Gastroesophageal sphincter (tissue), 4 donors: ENCODE measurements at regions not wholly inside any gene's neighbourhood (a gene's known extent, or its start where the extent isn't known, plus 50 kb on each side); places are given as distances from the start of the nearest gene placed in this dataset.
"Not testable (repeated sequence)": the region's sequence is repeated elsewhere in the genome, so short reads cannot be mapped to it uniquely, and the experiment has no call there.

ENCODE experiments used
- ATAC-seq: fragments of 150-250 bp; one replicate; pipeline ENCODE4 v1.9.1; 2016; ENCODE audit warnings: mild to moderate bottlenecking, moderate library complexity
- H3K27ac ChIP-seq, 4 donors: fragments of 200-600 bp; sonication (generic) in 3 of 4; 1 replicate in 3 of 4; 2 replicates in 1 of 4; pipeline ENCODE4 v1.5.1; 2016 to 2019
- H3K27me3 ChIP-seq: fragments of 200-600 bp; sonication (generic); one replicate; pipeline ENCODE4 v1.5.1; 2019
- H3K36me3 ChIP-seq, 2 donors: fragments of 200-600 bp; sonication (generic); one replicate each; pipeline ENCODE4 v1.5.1; 2019; ENCODE audit warnings: control low read depth in 1 of 2
- H3K4me1 ChIP-seq, 3 donors: fragments of 200-600 bp; sonication (generic); 1 replicate in 2 of 3; 2 replicates in 1 of 3; pipeline ENCODE4 v1.5.1; 2016 to 2019; ENCODE audit warnings: control low read depth in 2 of 3
- H3K4me3 ChIP-seq, 2 donors: fragments of 200-600 bp; sonication (generic); one replicate each; pipeline ENCODE4 v1.5.1; 2019; ENCODE audit warnings: mild to moderate bottlenecking in 1 of 2, moderate library complexity in 1 of 2
- H3K9me3 ChIP-seq, 3 donors: fragments of 200-600 bp; sonication (generic); one replicate each; pipeline ENCODE4 v1.5.1; 2017 to 2019; ENCODE audit warnings: control low read depth in 2 of 3
- EP300 ChIP-seq: sonication (generic); formaldehyde crosslinking; IDR thresholded peaks from one replicate; pipeline ENCODE4 v1.6.1; 2017; ENCODE audit warnings: antibody characterized with exemption, mild to moderate bottlenecking
- POLR2A ChIP-seq, 2 donors: fragments of 450-650 bp; IDR thresholded peaks; one replicate each; pipeline ENCODE4 v1.6.1; 2017; ENCODE audit warnings: antibody characterized with exemption in 2 of 2, mild to moderate bottlenecking in 2 of 2, moderate library complexity in 1 of 2
- POLR2AphosphoS5 ChIP-seq: sonication (generic); formaldehyde crosslinking; IDR thresholded peaks from one replicate; pipeline ENCODE4 v1.6.1; 2017; ENCODE audit warnings: antibody characterized with exemption
- WGBS, 2 donors: methylation state at CpG; one replicate each; pipeline ENCODE4 v1.1.5; 2018; ENCODE audit warnings: low coverage in 1 of 2; 5-methylcytosine and 5-hydroxymethylcytosine counted together
- TF ChIP-seq, protein P1 (sequence below), 4 experiments: fragments of 200-600 bp in 2 of 4; fragments of 450-650 bp in 2 of 4; sonication (generic) in 1 of 4; IDR thresholded peaks; one replicate each; pipeline ENCODE4 v1.5.1; 2017 to 2019; ENCODE audit warnings: antibody characterized with exemption in 4 of 4, mild to moderate bottlenecking in 2 of 4, moderate library complexity in 2 of 4

GRCh38 chr11:34770111-34770510 lies 146.1 kb downstream of the APIP start:
- WGBS, 2 donors = no CpG with 5 or more reads among the region's 1 CpG

GRCh38 chr11:34769224-34769623 lies 147.0 kb downstream of the APIP start:
- H3K27me3 ChIP-seq = peaks cover 23% of the 10 kb centered on the region

More at GRCh38 chr11:34770111-34770510, 146.1 kb downstream of the APIP start:
- TF ChIP-seq, protein P1, sequence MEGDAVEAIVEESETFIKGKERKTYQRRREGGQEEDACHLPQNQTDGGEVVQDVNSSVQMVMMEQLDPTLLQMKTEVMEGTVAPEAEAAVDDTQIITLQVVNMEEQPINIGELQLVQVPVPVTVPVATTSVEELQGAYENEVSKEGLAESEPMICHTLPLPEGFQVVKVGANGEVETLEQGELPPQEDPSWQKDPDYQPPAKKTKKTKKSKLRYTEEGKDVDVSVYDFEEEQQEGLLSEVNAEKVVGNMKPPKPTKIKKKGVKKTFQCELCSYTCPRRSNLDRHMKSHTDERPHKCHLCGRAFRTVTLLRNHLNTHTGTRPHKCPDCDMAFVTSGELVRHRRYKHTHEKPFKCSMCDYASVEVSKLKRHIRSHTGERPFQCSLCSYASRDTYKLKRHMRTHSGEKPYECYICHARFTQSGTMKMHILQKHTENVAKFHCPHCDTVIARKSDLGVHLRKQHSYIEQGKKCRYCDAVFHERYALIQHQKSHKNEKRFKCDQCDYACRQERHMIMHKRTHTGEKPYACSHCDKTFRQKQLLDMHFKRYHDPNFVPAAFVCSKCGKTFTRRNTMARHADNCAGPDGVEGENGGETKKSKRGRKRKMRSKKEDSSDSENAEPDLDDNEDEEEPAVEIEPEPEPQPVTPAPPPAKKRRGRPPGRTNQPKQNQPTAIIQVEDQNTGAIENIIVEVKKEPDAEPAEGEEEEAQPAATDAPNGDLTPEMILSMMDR (IDR thresholded peaks at IDR 0.05) = no peak
- no peak for TF ChIP-seq POLR2A (IDR thresholded peaks at IDR 0.05)
- no peak for TF ChIP-seq POLR2AphosphoS5
- no peaks in the 10 kb centered on the region for H3K9me3 ChIP-seq
- ATAC-seq = no peak
- H3K4me1 ChIP-seq = no peaks in the 10 kb centered on the region
- no peak overlapping the region for H3K4me3 ChIP-seq
- H3K27ac ChIP-seq = no peak overlapping the region
- H3K27me3 ChIP-seq = peaks cover 23% of the 10 kb centered on the region
- no peaks in the 10 kb centered on the region for H3K36me3 ChIP-seq

DNA sequence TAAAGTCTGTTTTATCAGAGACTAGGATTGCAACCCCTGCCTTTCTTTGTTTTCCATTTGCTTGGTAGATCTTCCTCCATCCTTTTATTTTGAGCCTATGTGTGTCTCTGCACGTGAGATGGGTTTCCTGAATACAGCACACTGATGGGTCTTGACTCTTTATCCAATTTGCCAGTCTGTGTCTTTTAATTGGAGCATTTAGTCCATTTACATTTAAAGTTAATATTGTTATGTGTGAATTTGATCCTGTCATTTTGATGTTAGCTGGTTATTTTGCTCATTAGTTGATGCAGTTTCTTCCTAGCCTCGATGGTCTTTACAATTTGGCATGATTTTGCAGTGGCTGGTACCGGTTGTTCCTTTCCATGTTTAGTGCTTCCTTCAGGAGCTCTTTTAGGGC lies 141.7 kb downstream of the EHF start:
- H3K27me3 ChIP-seq, H3K4me3 ChIP-seq, H3K9me3 ChIP-seq, ATAC-seq, H3K36me3 ChIP-seq, H3K4me1 ChIP-seq, H3K27ac ChIP-seq: not testable (repeated sequence)
- WGBS, 2 donors = no CpG with 5 or more reads among the region's 3 CpGs

More at GRCh38 chr11:34769224-34769623, 147.0 kb downstream of the APIP start:
- H3K27ac ChIP-seq = no peak overlapping the region
- no CpG with 5 or more reads among the region's 2 CpGs for WGBS, 2 donors
- ATAC-seq = no peak
- no peaks in the 10 kb centered on the region for H3K9me3 ChIP-seq
- H3K36me3 ChIP-seq = no peaks in the 10 kb centered on the region
- TF ChIP-seq POLR2AphosphoS5 (no peak), POLR2A (IDR thresholded peaks at IDR 0.05) (no peak), EP300 (no peak)
- TF ChIP-seq, protein P1 (IDR thresholded peaks at IDR 0.05) = no peak
- H3K4me3 ChIP-seq = no peak overlapping the region
- no peaks in the 10 kb centered on the region for H3K4me1 ChIP-seq

DNA sequence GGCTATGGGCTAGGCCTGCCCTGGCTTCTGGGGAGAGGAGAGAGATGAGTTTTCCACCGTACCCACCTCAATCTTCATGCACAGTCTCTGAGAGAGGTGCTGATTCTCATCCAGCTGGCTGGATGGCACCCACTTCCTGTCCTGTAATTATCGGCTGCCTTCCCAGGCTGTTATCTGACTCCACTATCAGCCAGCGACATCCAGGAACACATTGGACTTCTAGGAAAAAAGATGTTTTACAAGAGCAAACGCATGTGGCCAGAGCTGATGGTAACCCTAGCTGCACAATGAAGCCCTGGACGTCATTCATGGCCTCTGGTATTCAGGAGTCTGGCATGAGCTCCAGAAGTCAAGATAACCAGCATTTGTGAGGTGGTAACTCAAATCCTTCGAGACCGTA lies 137.4 kb downstream of the EHF start:
- Histone ChIP-seq H3K36me3 (no peaks in the 10 kb centered on the region), H3K27ac (no peak overlapping the region), H3K4me3 (no peak overlapping the region), H3K4me1 (no peaks in the 10 kb centered on the region), H3K27me3 (no peaks in the 10 kb centered on the region), H3K9me3 (no peaks in the 10 kb centered on the region)
- ATAC-seq = no peak
- 60 to 70% methylated on average over 4 to 6 of the region's 7 CpGs for WGBS, 2 donors
- no peak for TF ChIP-seq EP300
- TF ChIP-seq POLR2A (IDR thresholded peaks at IDR 0.05) = no peak
- TF ChIP-seq, protein P1 (IDR thresholded peaks at IDR 0.05) = no peak
- no peak for TF ChIP-seq POLR2AphosphoS5

- Histone ChIP-seq H3K4me3 (no peak overlapping the region), H3K27me3 (no peaks in the 10 kb centered on the region), H3K36me3 (no peaks in the 10 kb centered on the region), H3K27ac (no peak overlapping the region), H3K9me3 (no peaks in the 10 kb centered on the region), H3K4me1 (no peaks in the 10 kb centered on the region)
- 38 to 42% methylated on average over 1 of the region's 1 CpG for WGBS, 2 donors
- TF ChIP-seq POLR2AphosphoS5 (no peak), EP300 (no peak), POLR2A (IDR thresholded peaks at IDR 0.05) (no peak)
- TF ChIP-seq, protein P1 (IDR thresholded peaks at IDR 0.05) = no peak
- no peak for ATAC-seq
Observed at GRCh38 chr11:34757026-34757451, 136.1 kb downstream of the EHF start.

- Histone ChIP-seq H3K9me3 (no peaks in the 10 kb centered on the region), H3K27me3 (no peaks in the 10 kb centered on the region), H3K4me1 (no peaks in the 10 kb centered on the region), H3K36me3 (no peaks in the 10 kb centered on the region), H3K4me3 (no peak overlapping the region), H3K27ac (no peak overlapping the region)
- WGBS, 2 donors = 15 to 27% methylated on average over 1 of the region's 1 CpG
- no peak for TF ChIP-seq EP300
- no peak for TF ChIP-seq POLR2AphosphoS5
- TF ChIP-seq, protein P1 (IDR thresholded peaks at IDR 0.05) = no peak
- TF ChIP-seq POLR2A (IDR thresholded peaks at IDR 0.05) = no peak
- ATAC-seq = no peak
Observed at GRCh38 chr11:34756591-34756990, 135.7 kb downstream of the EHF start.
